HS-5 (cell line): ENCODE measurements at regions not wholly inside any gene's neighbourhood (a gene's known extent, or its start where the extent isn't known, plus 50 kb on each side); places are given as distances from the start of the nearest gene placed in this dataset.

Experiments
- DNase-seq: peaks from one replicate; pipeline ENCODE4 v3.0.0-alpha.2; 2012; ENCODE audit warnings: low read depth

DNA sequence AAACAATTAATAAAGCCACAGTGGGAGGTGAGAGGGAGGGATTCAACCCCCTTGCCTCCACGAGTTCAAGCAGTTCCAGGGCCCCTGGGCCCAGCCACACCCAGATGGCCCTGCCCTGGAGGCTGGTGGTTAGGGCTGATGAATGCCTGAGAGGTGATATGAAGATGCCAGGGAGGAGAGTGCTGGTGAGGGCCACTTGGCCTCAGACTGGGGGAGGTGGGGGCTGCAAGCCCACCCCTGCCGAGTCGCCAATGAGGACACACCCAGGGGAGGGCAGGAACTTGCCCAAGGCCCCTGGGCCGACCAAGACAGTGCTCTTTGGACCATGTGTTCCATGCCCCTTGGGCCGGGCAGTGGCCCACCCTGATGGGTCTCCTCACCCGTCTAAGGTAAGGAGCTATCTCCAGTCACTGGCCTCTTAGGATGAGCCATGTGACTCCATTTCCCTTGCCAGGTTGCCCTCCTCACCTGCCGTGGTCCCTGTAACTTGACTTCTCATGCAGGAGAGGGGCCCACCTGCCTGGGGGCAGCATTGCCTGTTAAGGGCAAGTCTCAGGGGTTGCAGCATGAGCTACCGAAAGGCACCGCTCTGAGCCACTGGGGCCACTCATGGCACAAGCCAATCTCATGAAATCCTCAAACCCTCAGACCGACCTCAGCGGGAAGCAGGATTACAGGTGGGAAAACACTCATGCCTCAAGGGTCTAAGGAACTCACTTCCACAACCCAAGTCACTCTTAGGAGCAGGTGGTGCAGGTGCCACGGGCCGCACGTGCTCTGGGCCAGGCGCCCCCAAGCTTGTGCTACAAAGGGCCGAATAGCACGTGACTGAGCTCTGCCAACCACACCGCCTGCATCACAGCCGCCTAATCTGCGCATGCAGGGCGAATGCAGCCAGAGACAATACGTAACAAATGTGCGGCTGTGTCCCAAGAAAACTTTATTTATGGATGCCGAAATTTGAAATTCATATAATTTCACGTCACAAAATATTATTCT lies 147.4 kb upstream of the MLN start:
- no peak for DNase-seq

DNA sequence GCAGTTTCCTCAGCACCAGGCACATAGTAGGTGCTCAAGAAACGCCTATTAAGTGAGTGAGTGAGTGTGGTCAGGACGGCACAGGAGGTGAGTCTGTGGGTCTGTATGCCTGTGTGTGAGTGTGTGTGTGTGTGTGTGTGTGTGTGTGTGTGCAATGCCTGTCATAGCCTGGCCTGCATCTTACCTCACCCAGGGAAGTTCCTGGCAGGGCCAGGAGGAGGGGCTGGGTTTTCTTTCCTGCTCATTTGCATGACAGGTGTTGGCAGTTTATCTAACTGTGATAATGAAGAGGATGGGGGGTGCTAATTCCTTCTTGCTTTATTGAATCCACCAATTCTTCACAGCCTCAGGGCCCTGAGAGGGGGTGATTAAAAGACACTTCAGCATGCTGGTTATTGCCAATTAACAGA lies 146.7 kb upstream of the MLN start:
- no peak for DNase-seq

DNA sequence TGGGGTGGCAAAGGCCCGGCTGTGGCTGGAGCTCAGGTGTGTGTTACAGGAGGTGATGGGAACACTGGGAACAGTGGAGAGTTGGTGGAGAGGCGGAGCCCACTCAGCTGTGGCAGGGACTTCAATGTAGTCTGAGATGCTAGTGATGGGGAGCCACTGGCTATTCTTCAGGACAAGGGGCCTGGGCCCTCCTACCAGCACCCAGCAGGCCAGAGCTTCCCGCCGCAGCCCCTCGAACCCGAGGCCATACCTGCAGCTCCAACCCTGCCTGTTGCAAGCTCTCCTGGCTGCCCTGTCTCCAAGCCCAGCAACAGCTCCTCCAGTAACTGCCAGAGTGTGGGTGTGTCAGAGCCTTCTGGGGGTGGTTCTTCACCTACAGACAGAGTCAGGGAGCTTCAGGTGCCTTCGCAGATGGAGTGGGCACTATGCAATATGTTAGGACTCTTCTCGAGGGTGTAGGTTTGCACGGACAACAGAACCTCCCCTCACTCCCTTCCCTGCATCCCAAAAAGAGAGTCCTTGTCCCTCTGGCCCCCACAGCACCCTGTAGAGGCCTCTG lies 146.2 kb upstream of the MLN start:
- no peak for DNase-seq

DNA sequence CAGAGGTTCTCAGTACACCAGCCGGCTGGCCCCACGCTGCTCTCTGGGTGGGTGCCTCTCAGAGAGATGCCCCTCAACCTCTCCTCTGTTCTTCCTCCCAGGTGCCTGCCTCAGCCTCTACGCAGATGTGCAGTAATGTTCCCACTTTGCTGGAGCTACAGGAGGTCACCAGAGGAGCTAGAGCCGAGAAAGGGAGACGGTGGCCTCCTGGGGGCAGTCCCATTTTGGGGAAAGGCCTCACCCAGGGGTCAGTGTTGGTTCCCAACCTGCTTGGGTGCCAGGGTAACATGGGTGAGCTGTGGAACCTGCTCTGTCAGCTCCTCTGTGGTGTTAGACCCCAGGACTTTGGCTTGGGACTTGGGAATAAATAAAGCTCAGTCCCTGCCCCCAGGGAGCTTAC lies 145.3 kb upstream of the MLN start:
- DNase-seq, result no peak

DNA sequence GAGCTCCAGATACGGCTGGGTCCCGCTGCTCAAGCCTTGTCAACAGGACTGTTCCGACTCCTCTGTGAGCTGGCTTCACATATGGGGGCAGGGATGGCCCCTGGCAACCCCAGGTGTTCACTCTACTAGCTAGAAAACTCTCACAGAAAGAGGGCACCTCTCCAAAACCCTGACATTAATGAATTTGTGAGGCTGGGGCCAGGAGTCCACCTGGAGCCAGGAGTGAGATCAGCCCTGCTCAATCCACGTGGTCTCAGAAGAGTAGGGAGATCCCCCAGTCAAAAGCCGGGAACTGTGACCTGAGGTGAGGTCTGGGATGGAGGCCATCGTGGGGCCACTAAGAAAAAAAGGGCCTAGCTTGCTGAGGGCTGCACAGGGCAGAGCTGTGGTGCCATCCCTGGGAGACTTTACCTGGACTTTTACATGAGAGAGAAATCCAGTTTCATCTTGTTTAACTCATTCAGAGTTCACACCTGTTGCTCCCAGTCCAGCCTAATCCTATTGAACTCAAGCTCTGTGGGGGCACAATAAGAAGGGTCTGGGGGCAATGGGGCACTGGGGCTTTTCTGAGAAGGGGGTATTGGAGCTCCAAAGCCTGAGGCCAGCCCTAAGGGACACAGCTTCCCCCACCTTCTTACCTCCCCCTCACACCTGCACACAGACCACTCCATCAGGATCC lies 144.3 kb upstream of the MLN start:
- DNase-seq, result no peak

DNA sequence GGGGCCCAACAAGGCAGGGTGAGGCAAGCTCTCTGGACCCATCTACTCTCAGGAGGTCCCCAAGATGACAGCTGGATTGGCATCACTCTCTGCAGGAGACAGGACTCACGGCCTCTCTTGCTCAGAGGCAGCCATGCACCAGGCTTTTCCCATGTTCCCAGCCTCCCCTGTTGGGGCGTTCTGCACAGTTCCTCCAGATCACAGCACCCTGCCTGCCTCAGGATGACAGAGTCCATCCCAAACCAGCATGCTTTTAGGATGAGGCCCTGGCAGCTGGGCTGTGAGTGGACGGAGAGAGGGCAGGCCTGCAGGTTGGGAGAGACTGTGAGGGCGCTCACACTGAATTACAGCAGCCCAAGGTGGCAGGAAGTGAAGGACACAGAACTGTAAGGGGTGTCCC lies 143.2 kb upstream of the MLN start:
- DNase-seq, result no peak

DNA sequence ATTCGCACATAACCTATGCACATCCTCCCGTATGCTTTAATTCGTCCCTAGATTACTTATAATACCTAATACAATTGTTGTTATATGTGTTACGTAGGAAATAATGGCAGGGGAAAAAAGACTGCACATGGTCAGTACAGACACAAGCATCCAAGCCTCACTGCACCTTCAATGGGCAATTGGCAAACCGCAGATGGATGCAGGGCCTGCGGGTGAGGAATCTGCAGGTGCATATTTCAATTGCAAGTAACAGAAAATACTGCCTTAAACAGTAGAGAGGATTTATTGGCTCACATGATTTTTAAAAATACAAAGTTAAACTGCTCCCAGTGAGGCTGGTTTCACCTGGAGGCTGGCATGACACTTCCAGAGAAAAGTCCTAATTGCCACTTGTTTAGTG lies 142.1 kb upstream of the MLN start:
- DNase-seq, result no peak

DNA sequence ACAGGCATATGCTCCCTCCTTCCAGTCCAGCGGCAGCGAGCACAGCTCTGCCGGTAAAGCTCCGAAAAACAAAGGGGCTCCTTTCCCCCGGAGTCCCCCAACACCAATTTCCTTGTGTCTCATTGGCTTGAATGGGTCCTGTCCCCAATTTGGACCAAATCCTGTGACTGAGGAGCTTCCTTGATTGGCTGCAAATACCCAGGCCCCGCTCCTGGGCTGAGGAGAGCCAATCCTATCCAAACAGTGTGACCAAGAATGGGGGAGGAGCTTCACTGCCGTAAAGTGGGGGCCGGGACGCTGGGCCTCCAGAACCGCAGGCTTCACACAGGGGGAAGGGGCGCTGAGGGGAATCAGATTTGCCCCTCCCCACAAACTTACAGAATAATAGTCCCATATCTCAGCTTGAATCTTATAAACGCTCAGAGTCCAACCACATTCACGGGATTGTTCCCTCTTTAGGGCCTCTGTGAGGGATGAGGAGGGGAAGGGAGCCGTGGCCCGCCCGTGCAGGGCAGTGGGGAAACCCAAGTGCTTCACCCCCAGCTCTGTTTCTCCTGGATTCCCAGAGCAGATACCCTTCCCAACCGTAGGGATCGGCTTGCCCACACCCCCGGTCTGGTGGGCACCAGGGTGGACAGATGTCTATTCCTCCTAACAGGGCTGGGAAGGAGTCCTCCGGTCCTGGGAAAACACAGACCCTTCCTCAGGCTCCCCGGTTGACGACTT lies 141.0 kb upstream of the MLN start:
- DNase-seq, result no peak

DNA sequence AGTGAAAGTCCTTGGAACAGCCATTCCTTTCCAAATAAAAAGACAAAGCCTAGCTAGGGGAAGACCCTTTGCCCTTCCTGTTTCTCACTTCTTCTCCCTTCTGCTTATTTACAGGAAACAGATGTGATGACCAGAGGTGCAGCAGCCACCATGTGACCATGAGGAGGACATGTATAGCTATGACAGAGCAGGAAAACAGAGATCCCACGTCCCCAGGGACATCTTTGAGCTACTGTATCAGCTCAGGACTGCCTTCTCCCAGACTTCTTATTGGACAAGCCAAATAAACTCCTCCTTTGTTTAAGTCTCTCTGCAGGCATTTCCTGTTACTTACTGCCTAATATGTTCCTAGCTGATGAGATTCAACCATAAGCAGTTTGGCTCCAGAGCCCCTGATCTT lies 133.1 kb upstream of the MLN start:
- DNase-seq, result no peak

DNA sequence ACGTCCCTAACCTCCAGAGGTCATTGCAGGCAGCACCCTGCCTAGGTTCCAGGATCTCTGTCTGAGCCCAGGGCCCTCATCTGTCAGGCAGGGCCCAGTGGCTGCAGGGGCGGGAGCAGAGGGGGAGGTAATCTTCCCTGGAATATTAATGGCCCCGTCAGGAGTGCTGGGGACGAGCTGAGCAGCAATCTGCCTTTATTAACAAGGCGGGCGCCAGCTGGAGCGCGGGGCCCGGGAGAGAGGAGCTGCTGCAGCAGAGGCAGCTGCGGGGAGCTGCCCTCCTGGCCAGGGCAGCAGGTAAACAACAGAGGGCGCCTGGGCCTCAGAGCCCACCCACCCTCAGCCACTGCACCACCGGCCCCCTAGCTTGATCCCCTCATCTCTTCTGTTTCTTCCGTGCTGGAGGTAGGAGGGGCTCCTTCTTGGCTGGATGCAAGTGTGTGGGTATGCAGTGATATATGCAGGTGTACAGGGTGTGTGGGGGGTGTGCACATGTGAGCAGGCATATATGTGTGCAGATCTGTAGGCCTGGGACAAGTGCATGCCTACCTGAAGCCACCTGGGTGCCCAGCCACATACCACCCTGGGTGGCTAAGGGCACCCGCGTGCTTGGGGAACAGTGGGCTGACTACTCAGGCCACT lies 131.8 kb upstream of the MLN start:
- DNase-seq, result no peak

DNA sequence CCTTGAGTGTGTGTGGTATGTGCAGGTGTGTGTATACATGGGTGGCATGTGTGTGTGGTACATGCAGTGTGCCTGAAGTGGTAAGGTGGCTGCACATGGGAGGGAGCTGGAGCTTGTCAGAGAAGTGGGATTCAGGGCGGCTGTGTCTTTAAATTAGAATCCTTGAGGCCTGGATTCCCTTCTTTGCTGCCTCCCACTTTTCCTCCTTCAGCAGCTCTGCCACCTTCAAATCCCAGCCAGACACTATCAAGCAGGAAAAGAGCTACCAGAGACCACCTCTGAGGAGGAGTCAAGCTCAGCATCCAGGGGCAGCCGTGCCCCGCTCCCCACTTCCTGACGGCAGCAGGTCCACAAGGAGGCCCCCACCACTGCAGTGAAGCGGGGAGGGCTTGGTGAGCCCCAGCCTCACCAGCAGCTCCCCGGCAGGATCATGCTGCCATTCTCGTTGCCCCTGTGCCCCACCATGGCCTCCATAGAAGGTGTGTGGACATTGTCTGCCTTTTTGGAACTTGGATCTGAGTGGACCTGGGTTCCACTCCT lies 131.0 kb upstream of the MLN start:
- DNase-seq, result no peak

DNA sequence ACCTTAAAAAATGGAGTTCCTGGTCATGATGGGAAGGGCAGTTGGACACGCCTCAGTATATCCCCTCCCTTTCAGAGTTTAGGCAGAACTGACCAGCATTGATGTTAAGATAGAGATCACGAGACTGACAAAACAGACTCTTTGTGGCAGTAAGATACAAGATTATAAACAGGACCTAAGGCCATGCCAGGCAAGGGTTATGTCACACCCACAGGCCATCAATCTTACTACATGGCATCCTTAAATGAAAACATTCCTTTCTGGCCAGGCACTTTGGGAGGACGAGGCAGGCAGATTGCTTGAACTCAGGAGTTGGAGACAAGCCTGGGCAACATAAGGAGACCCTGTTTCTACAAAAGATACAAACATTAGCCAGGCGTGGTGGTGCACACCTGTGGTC lies 129.3 kb upstream of the MLN start:
- no peak for DNase-seq

DNA sequence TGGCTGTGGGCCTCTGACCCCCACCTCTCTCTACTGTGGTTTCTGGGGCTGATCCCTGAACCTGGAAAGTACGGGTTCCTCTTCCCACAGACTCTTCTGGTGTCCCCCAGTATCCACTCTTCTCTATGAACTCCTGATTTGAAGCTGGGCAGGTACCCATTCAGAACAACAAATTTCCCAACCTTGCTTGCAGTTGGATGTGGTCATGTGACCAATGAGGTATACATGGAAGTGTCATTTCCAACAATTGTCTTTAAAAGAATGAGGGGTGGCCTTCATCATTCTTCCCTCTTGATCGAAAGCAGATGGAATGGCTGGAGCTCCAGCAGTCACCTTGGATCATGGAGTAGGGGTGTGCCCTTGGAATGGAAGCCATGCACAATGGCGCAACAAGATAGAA lies 128.0 kb upstream of the MLN start:
- DNase-seq, result no peak

DNA sequence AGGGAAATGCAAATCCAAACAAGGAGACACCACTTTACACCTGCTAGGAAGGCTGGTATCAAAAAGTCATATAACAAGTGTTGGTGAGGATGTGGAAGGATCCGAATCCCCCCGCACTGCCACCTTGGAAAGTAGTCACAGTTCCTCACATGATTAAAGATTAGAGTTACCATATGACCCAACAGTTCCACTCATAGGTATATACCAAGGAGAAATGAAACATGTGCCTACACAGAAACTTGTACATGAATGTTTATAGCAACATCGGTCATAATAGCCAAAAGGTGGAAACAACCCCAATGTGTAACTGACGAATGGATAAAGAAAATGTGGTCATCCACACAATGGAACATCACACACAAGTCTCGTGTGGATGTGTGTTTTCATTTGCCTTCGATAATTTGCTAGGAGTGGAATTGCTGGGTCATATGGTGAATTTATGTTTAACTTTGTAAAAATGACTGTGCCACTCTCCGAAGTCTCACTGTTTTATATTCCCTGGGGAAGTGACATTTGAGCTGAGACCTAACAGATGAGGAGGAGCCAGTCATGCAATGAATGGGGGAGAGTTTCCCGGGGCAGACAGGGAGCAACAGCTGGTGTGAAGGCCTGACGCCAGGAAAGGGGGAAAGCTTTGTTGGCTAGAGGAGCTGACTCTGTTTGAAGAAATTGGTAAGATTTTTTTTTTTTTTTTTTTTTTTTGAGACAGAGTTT lies 125.9 kb upstream of the MLN start:
- no peak for DNase-seq

DNA sequence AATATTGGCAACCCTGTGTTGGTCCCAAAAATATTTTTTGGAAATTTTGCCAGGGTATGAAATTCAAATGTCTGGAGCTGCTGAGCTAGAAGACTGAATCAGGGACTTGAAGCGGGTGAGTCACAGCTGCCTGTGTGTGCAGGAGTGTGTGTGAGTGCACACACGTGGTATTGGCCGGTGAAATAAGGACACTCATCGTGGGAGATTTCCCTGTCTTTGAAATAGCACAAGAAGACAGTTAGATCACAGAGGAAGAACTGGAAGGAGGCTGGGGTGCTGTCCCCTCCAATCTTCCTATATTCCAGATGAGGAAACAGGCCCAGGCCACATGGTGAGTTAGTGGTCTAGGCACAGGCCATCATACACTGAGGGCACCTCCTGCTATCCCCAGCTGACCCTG lies 123.8 kb upstream of the MLN start:
- DNase-seq, result peak; percentile 19

DNA sequence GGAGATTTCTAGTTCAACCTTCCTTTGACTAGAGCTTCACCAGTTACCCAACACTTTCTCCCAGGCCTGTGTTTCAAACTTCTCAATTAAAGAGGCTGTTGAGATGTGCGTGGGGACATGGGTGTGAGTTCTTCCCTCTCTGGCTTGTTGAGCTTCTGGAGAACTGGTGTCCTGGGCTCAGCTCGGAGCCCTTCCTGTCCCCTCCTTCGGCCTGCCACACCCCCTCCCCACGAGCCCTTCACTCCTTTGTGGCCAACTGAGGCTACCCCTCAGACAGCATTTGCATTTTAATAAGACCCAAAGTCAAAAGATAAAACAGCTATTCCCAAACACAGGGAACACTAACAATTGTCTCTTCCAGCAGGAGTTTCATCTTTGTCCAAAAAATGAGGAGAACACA lies 123.3 kb upstream of the MLN start:
- DNase-seq, result no peak

DNA sequence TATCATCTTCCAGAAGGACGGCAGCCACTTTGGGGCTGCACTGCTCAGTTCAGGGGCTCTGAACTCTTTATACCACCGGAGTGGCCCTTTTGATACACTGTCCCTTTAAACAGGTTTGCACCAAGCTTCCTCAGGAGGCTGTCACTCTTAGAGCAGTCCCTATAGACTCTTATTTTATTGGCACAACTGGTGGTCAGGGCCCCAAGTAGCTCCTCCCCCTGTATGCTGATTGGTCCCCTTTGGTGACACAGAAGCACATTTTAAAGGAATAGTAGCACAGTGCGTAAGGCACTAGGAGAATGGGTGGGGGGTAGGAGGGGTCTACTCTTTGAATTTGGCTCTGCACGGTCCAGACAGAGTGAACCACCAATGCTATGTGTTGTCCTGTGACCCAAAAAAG lies 122.6 kb upstream of the MLN start:
- DNase-seq, result no peak

DNA sequence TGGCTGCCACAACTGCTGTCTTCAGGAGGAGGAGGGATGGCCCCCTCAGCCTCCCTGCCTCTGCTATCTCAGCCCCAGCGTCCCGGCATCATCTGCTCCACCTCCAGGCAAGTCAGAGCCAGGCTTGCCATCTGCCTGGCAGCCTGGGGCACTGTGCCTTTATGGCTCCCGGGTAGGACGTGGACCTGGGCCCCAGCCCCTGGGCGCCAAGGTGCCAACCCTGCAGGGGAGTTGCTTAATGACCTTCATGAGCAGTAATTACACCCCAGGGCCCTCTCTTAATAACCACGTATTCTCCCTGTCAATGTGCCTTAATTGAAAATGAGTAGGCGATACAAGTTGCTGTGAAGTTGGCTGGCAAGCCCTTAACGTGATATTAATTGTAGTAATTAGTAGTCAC lies 122.1 kb upstream of the MLN start:
- DNase-seq, result no peak

DNA sequence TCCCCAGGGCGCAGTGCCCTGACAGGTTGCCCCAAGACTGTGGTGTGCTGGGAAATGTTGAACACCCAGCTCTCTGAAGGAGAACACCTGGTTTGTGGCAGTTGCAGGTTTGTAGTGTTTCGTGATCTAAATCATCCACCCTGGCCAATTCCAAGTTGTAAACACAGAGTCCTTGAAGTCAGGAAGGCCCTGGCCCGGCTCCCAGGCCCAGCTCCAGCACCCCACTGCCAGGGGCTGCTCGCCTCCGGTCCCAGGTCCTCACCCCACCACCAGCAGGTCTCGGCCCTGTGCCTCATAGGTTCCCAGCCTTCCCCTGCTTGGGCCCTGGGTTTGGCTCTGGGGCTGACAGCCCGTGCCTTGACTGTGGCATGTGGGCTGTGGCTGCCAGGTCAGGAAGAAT lies 121.4 kb upstream of the MLN start:
- DNase-seq, result no peak

DNA sequence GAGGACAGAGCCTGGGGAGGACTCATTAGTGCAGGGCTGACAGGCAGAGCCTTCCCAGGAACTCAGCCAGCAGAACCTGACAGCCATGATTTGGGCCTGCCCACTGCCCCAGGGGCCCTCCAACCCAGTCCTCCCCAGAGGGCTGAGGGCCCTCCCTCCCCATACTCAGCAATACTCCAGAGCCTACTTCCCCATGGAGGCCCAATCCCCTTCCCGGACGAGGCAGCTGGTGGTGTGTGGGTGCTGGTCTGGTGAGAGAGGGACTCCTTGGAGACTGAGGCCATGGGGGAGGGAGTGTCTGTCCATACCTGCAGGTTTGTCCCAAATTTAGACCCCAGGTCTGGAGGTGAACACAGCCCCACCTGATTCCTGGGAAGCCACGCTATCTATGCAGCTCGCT lies 120.9 kb upstream of the MLN start:
- no peak for DNase-seq

DNA sequence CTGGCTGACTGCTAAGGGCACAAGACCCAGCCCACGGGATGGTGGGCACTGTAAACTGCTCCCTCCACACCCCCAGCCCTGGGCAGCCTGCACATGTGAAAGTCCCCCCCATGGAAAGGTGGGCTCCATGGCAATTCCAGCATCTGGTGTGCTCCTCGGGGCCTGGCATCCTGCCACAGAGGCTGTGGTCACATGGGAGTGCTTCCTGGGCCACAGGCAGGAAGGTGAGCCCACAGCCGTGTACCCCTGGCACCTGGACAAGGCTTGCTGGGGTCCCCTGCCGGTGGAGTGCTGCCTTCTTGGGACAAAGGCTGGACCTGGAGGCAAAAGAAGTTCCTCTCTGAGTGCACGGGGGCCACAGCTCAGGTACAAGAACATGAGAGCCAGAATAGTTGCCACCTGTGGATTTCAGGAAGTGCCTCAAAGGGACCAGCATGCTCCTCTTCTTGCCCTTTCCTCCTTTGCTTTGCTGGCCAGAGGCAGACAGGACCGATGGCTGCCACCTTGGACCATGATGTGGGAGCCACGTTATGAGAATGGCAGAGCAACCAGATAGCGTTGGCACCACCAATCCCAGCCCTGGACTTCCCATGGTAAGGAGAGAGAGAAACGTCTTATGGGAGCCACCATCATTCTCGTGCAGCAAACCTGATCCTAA lies 120.2 kb upstream of the MLN start:
- DNase-seq, result no peak
